Testis (tissue), 2 donors: ENCODE measurements at regions not wholly inside any gene's neighbourhood (a gene's known extent, or its start where the extent isn't known, plus 50 kb on each side); places are given as distances from the start of the nearest gene placed in this dataset.

Source experiments
- POLR2A ChIP-seq: fragments of 450-650 bp; IDR thresholded peaks from one replicate; pipeline ENCODE4 v1.6.1; 2017; ENCODE audit warnings: antibody characterized with exemption, mild to moderate bottlenecking, moderate library complexity
- TF ChIP-seq, protein P1 (sequence below), 3 experiments: fragments of 450-650 bp in 2 of 3; fragments of 200-600 bp in 1 of 3; sonication (generic) in 1 of 3; IDR thresholded peaks; one replicate each; pipeline ENCODE4 v1.5.1; 2016 to 2019; ENCODE audit warnings: antibody characterized with exemption in 3 of 3, mild to moderate bottlenecking in 2 of 3, moderate library complexity in 1 of 3

GRCh38 chr11:13861411-13861810, 101.1 kb upstream of the SPON1 start:
- TF ChIP-seq, protein P1, sequence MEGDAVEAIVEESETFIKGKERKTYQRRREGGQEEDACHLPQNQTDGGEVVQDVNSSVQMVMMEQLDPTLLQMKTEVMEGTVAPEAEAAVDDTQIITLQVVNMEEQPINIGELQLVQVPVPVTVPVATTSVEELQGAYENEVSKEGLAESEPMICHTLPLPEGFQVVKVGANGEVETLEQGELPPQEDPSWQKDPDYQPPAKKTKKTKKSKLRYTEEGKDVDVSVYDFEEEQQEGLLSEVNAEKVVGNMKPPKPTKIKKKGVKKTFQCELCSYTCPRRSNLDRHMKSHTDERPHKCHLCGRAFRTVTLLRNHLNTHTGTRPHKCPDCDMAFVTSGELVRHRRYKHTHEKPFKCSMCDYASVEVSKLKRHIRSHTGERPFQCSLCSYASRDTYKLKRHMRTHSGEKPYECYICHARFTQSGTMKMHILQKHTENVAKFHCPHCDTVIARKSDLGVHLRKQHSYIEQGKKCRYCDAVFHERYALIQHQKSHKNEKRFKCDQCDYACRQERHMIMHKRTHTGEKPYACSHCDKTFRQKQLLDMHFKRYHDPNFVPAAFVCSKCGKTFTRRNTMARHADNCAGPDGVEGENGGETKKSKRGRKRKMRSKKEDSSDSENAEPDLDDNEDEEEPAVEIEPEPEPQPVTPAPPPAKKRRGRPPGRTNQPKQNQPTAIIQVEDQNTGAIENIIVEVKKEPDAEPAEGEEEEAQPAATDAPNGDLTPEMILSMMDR (IDR thresholded peaks at IDR 0.05) = no peak
- no peak for TF ChIP-seq POLR2A
